Muscle of arm (tissue), 1 donor: ENCODE measurements at regions not wholly inside any gene's neighbourhood (a gene's known extent, or its start where the extent isn't known, plus 50 kb on each side); places are given as distances from the start of the nearest gene placed in this dataset.
"Not testable (repeated sequence)": the region's sequence is repeated elsewhere in the genome, so short reads cannot be mapped to it uniquely, and the experiment has no call there.

Source experiments
- DNase-seq: peaks from one replicate; pipeline ENCODE4 v3.0.0-alpha.2; 2013

DNA sequence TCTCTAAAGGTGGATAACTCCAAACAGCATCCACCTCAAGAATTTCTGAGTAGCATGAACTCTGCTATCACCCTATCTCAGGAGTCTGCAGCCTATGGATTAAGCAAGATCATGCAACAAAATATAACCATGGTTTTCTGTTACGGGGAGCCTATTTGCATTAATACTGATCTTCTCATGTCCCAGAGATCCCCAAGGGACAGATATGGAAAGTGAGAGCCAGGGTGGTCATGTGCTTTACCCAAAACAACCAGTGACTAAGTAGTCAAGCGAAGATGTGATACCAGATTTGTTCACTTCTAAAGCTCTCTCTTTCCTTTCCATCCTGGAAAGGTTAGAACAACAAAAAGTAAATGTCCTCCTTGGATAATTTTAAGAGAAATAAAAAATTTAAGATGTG is 125.1 kb downstream of the PRRX1 start:
- no peak for DNase-seq

- no peak for DNase-seq
Observed at GRCh38 chr1:170790175-170790574, 126.2 kb downstream of the PRRX1 start.

DNA sequence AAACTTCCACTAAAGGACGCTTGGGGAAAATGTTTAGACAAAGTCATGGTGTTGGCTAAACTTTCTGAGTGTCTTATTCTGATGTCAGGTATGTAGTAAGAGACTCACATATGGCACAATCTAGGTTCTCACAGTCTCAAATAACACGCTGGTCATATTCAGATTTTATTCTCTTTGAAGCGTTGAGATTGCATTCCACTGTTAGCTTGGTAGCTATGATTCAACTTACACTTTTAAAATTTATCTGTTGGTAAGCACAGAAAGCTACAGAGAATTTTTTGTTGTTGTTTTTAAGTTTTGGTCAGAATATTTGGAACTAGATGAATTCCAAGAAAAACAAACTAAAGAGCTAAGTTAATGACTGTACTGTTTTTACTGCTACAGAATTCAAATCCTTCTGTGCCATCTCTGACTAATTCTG is 126.7 kb downstream of the PRRX1 start:
- no peak for DNase-seq

DNA sequence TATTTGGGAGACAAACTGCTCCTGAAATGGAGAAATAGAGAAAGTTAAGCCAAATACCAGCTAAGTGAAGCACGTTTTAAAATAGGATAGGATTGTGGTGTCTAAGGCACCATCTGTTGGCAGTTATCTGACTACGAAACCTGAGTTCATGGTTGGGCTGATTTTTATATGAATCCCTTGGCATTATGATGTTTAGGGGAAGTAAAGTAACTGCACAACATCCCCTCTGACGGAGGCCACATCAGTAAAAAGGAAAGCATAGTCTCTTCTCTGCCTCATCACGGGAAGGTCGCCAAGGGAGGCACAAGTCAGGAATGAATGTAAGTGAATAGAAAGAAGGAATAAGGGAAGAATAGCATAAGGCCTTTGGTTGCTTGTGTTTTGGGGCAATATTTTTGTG is 128.0 kb downstream of the PRRX1 start:
- DNase-seq: no peak

DNA sequence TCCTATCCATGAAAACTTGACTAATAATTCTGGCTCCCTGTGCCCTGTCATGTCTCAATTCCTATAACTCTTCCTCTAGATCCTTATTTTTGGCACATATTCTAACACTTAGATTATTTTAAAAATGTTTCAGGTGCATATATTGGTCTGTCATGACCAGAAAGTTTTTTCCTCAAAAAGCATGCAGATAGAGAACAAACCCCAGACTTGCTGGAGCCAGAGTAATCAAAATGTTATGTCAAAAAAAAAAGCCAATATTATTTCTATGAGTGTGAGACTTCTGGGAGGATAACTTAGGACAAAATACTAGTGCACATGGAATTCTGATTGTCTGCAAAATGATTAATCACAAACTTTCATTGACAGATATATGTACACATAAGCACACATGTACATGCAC is 135.1 kb upstream of the MROH9 start:
- no peak for DNase-seq

DNA sequence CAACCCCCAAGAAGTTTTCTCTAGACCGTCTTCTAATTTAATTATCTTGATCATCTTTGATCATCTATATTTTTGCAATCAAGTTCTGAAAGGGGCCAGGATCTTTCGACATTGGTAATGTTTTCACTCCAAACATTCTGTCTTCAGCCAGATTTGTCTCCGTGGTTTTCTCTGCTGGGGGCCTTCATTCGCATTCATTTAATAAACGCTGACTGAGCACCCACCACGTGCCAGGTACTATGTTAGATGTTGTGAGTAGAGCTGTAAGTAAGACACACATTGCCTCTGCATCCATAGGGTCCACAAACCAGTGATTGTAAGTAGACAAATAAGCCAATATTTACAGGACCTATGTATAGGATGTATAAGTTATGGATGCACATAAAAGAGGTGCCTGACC is 134.5 kb upstream of the MROH9 start:
- no peak for DNase-seq

- DNase-seq: no peak
Observed at GRCh38 chr1:170803711-170804110, 131.6 kb upstream of the MROH9 start.

DNA sequence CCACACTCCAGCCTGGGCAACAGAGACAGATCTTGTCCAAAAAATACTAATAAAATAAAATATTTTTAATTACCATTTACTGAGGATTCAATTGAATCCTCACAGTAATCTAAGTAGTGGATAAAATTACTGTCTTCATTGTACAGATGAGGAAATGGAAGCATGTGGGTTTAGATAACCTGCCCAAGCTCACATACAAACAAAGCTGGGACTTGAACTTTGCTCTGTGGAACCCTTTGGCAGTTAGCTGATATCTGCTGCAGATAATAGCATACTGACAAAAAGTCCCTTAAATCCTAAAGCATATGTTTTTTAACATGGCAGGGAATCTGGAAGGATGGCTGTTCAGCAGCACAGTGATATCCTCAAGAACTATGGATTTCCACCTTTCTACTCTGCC is 130.9 kb upstream of the MROH9 start:
- DNase-seq: no peak

- DNase-seq: no peak
Observed at GRCh38 chr1:170804879-170805278, 130.5 kb upstream of the MROH9 start.

DNA sequence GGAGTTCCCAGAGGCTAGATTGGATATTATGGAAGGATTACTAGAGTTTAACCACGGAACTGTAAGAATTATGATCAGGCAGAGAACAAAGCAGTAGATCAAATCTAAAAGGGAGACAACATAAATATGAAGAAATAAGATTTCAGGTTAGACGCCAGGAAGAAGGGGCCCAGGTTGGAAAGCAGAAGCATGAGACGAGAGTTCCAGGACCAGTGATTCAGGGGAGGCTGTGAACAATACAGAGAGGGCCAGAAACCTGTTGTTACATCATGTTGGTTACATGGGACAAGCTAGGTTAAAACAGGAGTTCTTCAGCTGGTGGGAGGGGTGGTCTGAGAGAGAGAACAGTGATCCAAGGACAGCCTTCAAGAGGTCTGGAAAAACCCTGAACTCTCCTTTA is 128.4 kb upstream of the MROH9 start:
- peak; percentile 21 for DNase-seq

DNA sequence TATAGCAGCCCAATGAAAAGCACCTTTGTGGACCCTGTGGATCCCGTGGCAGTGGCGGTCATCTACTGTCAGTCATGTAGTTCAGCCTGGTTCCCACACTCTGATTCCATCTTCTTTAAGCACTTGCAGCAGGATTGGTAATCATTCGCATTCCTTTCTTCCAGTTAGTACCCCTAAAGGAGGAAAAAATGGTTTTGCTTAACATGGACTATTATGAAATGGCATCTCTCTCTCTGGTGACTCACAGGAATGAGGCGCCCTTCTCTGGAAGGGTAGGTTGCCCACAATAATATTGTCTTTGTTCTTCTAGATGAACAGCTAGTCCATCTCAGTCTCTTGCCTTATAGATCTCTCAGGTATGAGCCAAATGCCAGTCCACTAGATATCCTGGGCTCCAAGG is 127.9 kb upstream of the MROH9 start:
- no peak for DNase-seq

- DNase-seq: no peak
Observed at GRCh38 chr1:170808216-170808885, 127.0 kb upstream of the MROH9 start.

- not testable (repeated sequence) for DNase-seq
Observed at GRCh38 chr1:170811013-170811412, 124.3 kb upstream of the MROH9 start.

DNA sequence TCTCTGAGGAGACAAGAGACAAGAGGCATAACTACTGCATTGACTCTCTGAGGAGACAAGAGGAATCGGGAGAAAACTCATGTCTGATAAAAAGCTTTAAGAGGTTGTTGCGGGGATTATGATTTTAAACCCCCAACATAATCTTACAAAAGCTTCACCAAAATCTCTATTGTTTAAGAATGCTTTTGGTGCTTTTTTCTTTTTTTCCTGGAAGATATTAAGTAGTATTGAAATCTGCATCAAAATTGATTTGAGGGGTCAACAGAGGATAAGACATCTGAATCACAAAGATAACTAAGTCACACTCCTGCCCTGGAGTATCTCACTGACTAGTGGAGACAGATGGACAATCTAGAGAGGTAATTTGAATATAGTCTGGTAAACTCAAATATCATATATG is 115.6 kb upstream of the MROH9 start:
- DNase-seq: no peak

DNA sequence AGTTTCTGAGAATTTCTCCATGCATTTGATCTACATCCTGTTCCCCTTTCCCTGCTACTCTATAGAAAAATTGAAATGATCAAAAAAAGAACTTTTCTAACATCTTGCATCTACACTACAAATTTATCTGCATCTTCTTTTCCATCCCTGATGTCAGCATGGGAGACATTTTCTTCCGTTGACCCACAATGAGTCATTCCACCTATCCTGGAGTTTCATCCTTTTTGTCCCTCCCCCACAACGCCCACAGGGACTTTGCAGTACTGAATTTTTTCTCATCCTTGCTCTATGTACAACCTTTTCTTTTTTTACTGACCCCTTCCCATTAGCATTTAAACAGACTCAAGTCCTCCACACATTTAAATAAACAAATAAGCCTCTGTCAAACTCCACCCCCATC is 112.2 kb upstream of the MROH9 start:
- no peak for DNase-seq

- no peak for DNase-seq
Observed at GRCh38 chr1:170831276-170831675, 104.1 kb upstream of the MROH9 start.

- no peak for DNase-seq
Observed at GRCh38 chr1:170836141-170836540, 99.2 kb upstream of the MROH9 start.

GRCh38 chr1:170840371-170840770 is 95.0 kb upstream of the MROH9 start:
- DNase-seq: no peak

- no peak for DNase-seq
Observed at GRCh38 chr1:170853302-170853701, 82.0 kb upstream of the MROH9 start.

GRCh38 chr1:170853867-170854266 is 81.5 kb upstream of the MROH9 start:
- DNase-seq: no peak

DNA sequence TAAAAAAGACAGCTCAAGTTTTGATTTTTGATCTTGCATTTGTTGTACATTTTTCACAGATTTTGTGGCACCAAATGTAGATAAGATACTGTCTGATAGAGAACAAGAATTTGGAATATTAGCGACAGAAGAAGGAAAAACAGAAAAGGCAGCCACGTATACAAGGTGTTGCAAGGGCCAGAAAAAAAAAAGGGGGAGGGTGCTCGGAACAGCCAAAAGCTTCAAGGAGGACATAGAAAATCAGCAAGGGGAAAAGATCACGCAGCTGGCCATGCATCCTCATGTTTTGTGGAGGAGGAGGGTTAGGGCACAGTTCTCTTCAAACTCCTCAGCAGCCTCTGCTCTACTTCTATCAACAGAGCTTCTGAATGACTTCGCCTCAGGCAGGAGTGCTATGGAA is 80.7 kb upstream of the MROH9 start:
- no peak for DNase-seq

GRCh38 chr1:170856455-170856854 is 78.9 kb upstream of the MROH9 start:
- DNase-seq: no peak

GRCh38 chr1:170857955-170858354 is 77.4 kb upstream of the MROH9 start:
- no peak for DNase-seq

- DNase-seq: peak; percentile 42
Observed at GRCh38 chr1:170863621-170864020, 71.7 kb upstream of the MROH9 start.

GRCh38 chr1:170864238-170864637 is 71.1 kb upstream of the MROH9 start:
- peak; percentile 91 for DNase-seq
